ENCODE measurements at regions not wholly inside any gene's neighbourhood (a gene's known extent, or its start where the extent isn't known, plus 50 kb on each side); places are given as distances from the start of the nearest gene placed in this dataset.

GRCh38 chr10:47070541-47070940, 159.3 kb downstream of the PTPN20 start:
- Histone ChIP-seq H3K9me3 (no peaks in the 10 kb centered on the region), H3K27me3 (no peaks in the 10 kb centered on the region), H3K27ac (no peak overlapping the region), H3K4me3 (replicated peaks in 1 of 3) (no peak overlapping the region), H3K36me3 (no peaks in the 10 kb centered on the region), H3K4me1 (no peaks in the 10 kb centered on the region)
- 89 to 90% methylated on average over 3 of the region's 3 CpGs for WGBS, 2 donors
- intact Hi-C loops (cut with DNase I): no loop called here
- TF ChIP-seq CTCF (IDR thresholded peaks at IDR 0.05) (no peak), POLR2A (IDR thresholded peaks at IDR 0.05) (no peak)
- DNase-seq: no peak

- Histone ChIP-seq H3K27me3 (no peaks in the 10 kb centered on the region), H3K4me1 (no peaks in the 10 kb centered on the region), H3K4me3 (replicated peaks in 1 of 3) (no peak overlapping the region), H3K9me3 (no peaks in the 10 kb centered on the region), H3K27ac (no peak overlapping the region), H3K36me3 (no peaks in the 10 kb centered on the region)
- no peak for TF ChIP-seq CTCF (IDR thresholded peaks at IDR 0.05)
- TF ChIP-seq POLR2A (IDR thresholded peaks at IDR 0.05): no peak
- intact Hi-C loops (cut with DNase I): no loop called here
- DNase-seq: no peak
Observed at GRCh38 chr10:47071891-47072290, 160.7 kb downstream of the PTPN20 start.

GRCh38 chr10:47073967-47074366, 162.7 kb downstream of the PTPN20 start:
- DNase-seq: no peak
- intact Hi-C loops (cut with DNase I): no loop called here
- no peaks in the 10 kb centered on the region for H3K9me3 ChIP-seq
- no peaks in the 10 kb centered on the region for H3K4me1 ChIP-seq
- H3K27me3 ChIP-seq: no peaks in the 10 kb centered on the region
- 90 to 92% methylated on average over 3 of the region's 3 CpGs for WGBS, 2 donors
- H3K36me3 ChIP-seq: no peaks in the 10 kb centered on the region
- H3K27ac ChIP-seq: no peak overlapping the region
- TF ChIP-seq POLR2A (IDR thresholded peaks at IDR 0.05): no peak
- TF ChIP-seq CTCF (IDR thresholded peaks at IDR 0.05): no peak
- H3K4me3 ChIP-seq (replicated peaks in 1 of 3): no peak overlapping the region

- 75 to 80% methylated on average over 8 of the region's 8 CpGs for WGBS, 2 donors
Observed at GRCh38 chr10:47076949-47077361, 165.7 kb downstream of the PTPN20 start.

GRCh38 chr10:47077386-47077785, 166.2 kb downstream of the PTPN20 start:
- Histone ChIP-seq H3K4me3 (replicated peaks in 1 of 3) (no peak overlapping the region), H3K36me3 (no peaks in the 10 kb centered on the region), H3K27ac (no peak overlapping the region), H3K27me3 (no peaks in the 10 kb centered on the region), H3K4me1 (no peaks in the 10 kb centered on the region), H3K9me3 (no peaks in the 10 kb centered on the region)
- intact Hi-C loops (cut with DNase I): no loop called here
- WGBS, 2 donors: 86 to 91% methylated on average over 9 of the region's 9 CpGs
- TF ChIP-seq CTCF (IDR thresholded peaks at IDR 0.05) (no peak), POLR2A (IDR thresholded peaks at IDR 0.05) (no peak)
- DNase-seq: no peak

More at GRCh38 chr10:47076949-47077361, 165.7 kb downstream of the PTPN20 start:
- no peaks in the 10 kb centered on the region for H3K27me3 ChIP-seq
- H3K4me1 ChIP-seq: no peaks in the 10 kb centered on the region
- TF ChIP-seq POLR2A (IDR thresholded peaks at IDR 0.05): no peak
- TF ChIP-seq CTCF (IDR thresholded peaks at IDR 0.05): no peak
- H3K36me3 ChIP-seq: no peaks in the 10 kb centered on the region
- DNase-seq: no peak
- H3K4me3 ChIP-seq (replicated peaks in 1 of 3): no peak overlapping the region
- intact Hi-C loops (cut with DNase I): no loop called here
- H3K9me3 ChIP-seq: no peaks in the 10 kb centered on the region
- no peak overlapping the region for H3K27ac ChIP-seq

Measured in thyroid gland (tissue), 4 donors.